ENCODE measurements at regions not wholly inside any gene's neighbourhood (a gene's known extent, or its start where the extent isn't known, plus 50 kb on each side); places are given as distances from the start of the nearest gene placed in this dataset.

GRCh38 chr4:126737899-126738526 lies 894.7 kb upstream of the INTU start:
- no peak for TF ChIP-seq CTCF (IDR thresholded peaks at IDR 0.05; ENCODE audit: extremely low read depth in 1 of 2, insufficient read depth in 1 of 2, low read depth in 1 of 2, low read length in 2 of 2)
- TF ChIP-seq POLR2A (IDR thresholded peaks at IDR 0.05; ENCODE audit: low read depth, low read length) = no peak
- TF ChIP-seq MAX (IDR thresholded peaks at IDR 0.05; ENCODE audit: insufficient read depth, insufficient read length) = no peak
- no peak for TF ChIP-seq POLR2AphosphoS5 (IDR thresholded peaks at IDR 0.05; ENCODE audit: insufficient read depth, low read depth, low read length)
- no peak for TF ChIP-seq EZH2 (IDR thresholded peaks at IDR 0.05; ENCODE audit: borderline replicate concordance, low read depth, low read length, severe bottlenecking)
- TF ChIP-seq FOS (IDR thresholded peaks at IDR 0.05; ENCODE audit: borderline replicate concordance, insufficient read depth, low read length) = no peak
- TF ChIP-seq JUN (IDR thresholded peaks at IDR 0.05; ENCODE audit: borderline replicate concordance, insufficient read depth, insufficient read length, low read depth) = no peak
